ENCODE measurements at regions not wholly inside any gene's neighbourhood (a gene's known extent, or its start where the extent isn't known, plus 50 kb on each side); places are given as distances from the start of the nearest gene placed in this dataset.
"Not testable (repeated sequence)": the region's sequence is repeated elsewhere in the genome, so short reads cannot be mapped to it uniquely, and the experiment has no call there.

GRCh38 chr1:196366-196765, 255.1 kb downstream of the OR4F29 start:
- in situ Hi-C loops (cut with HindIII; ENCODE audit: low pct_unique_long_range_greater_than_20kb, low sequenced_read_pairs); DNase-seq (ENCODE audit: low read depth): not testable (repeated sequence)

GRCh38 chr1:191296-192049, 260.0 kb downstream of the OR4F29 start:
- in situ Hi-C loops (cut with HindIII; ENCODE audit: low pct_unique_long_range_greater_than_20kb, low sequenced_read_pairs); DNase-seq (ENCODE audit: low read depth): not testable (repeated sequence)

- in situ Hi-C loops (cut with HindIII; ENCODE audit: low pct_unique_long_range_greater_than_20kb, low sequenced_read_pairs): not testable (repeated sequence)
These were observed 260.8 kb downstream of the OR4F29 start for GRCh38 chr1:190678-191077.

GRCh38 chr1:189915-190314, 261.6 kb downstream of the OR4F29 start:
- in situ Hi-C loops (cut with HindIII; ENCODE audit: low pct_unique_long_range_greater_than_20kb, low sequenced_read_pairs); DNase-seq (ENCODE audit: low read depth): not testable (repeated sequence)

More at GRCh38 chr1:190678-191077, 260.8 kb downstream of the OR4F29 start:
- not testable (repeated sequence) for DNase-seq (ENCODE audit: low read depth)

- in situ Hi-C loops (cut with HindIII; ENCODE audit: low pct_unique_long_range_greater_than_20kb, low sequenced_read_pairs); DNase-seq (ENCODE audit: low read depth): not testable (repeated sequence)
These were observed 262.2 kb downstream of the OR4F29 start for GRCh38 chr1:189270-189669.

- in situ Hi-C loops (cut with HindIII; ENCODE audit: low pct_unique_long_range_greater_than_20kb, low sequenced_read_pairs); DNase-seq (ENCODE audit: low read depth): not testable (repeated sequence)
These were observed 264.2 kb downstream of the OR4F29 start for GRCh38 chr1:187298-187697.

- DNase-seq (ENCODE audit: low read depth); in situ Hi-C loops (cut with HindIII; ENCODE audit: low pct_unique_long_range_greater_than_20kb, low sequenced_read_pairs): not testable (repeated sequence)
These were observed 264.8 kb downstream of the OR4F29 start for GRCh38 chr1:186691-187131.

GRCh38 chr1:186223-186622, 265.3 kb downstream of the OR4F29 start:
- DNase-seq (ENCODE audit: low read depth); in situ Hi-C loops (cut with HindIII; ENCODE audit: low pct_unique_long_range_greater_than_20kb, low sequenced_read_pairs): not testable (repeated sequence)

- DNase-seq (ENCODE audit: low read depth); in situ Hi-C loops (cut with HindIII; ENCODE audit: low pct_unique_long_range_greater_than_20kb, low sequenced_read_pairs): not testable (repeated sequence)
These were observed 266.0 kb downstream of the OR4F29 start for GRCh38 chr1:185526-185925.

GRCh38 chr1:184336-184686, 267.2 kb downstream of the OR4F29 start:
- in situ Hi-C loops (cut with HindIII; ENCODE audit: low pct_unique_long_range_greater_than_20kb, low sequenced_read_pairs); DNase-seq (ENCODE audit: low read depth): not testable (repeated sequence)

- DNase-seq (ENCODE audit: low read depth); in situ Hi-C loops (cut with HindIII; ENCODE audit: low pct_unique_long_range_greater_than_20kb, low sequenced_read_pairs): not testable (repeated sequence)
These were observed 267.7 kb downstream of the OR4F29 start for GRCh38 chr1:183620-184335.

- in situ Hi-C loops (cut with HindIII; ENCODE audit: low pct_unique_long_range_greater_than_20kb, low sequenced_read_pairs); DNase-seq (ENCODE audit: low read depth): not testable (repeated sequence)
These were observed 268.4 kb downstream of the OR4F29 start for GRCh38 chr1:183081-183480.

- in situ Hi-C loops (cut with HindIII; ENCODE audit: low pct_unique_long_range_greater_than_20kb, low sequenced_read_pairs); DNase-seq (ENCODE audit: low read depth): not testable (repeated sequence)
These were observed 268.8 kb downstream of the OR4F29 start for GRCh38 chr1:182631-183030.

GRCh38 chr1:181247-182216, 269.9 kb downstream of the OR4F29 start:
- peak; percentile 49 for DNase-seq (ENCODE audit: low read depth)
- in situ Hi-C loops (cut with HindIII; ENCODE audit: low pct_unique_long_range_greater_than_20kb, low sequenced_read_pairs): not testable (repeated sequence)

GRCh38 chr1:180749-181205, 270.7 kb downstream of the OR4F29 start:
- DNase-seq (ENCODE audit: low read depth): not testable (repeated sequence)

GRCh38 chr1:138842-139241, 312.6 kb downstream of the OR4F29 start:
- DNase-seq (ENCODE audit: low read depth); in situ Hi-C loops (cut with HindIII; ENCODE audit: low pct_unique_long_range_greater_than_20kb, low sequenced_read_pairs): not testable (repeated sequence)

More at GRCh38 chr1:180749-181205, 270.7 kb downstream of the OR4F29 start:
- in situ Hi-C loops (cut with HindIII; ENCODE audit: low pct_unique_long_range_greater_than_20kb, low sequenced_read_pairs): not testable (repeated sequence)

- DNase-seq (ENCODE audit: low read depth); in situ Hi-C loops (cut with HindIII; ENCODE audit: low pct_unique_long_range_greater_than_20kb, low sequenced_read_pairs): not testable (repeated sequence)
These were observed 313.8 kb downstream of the OR4F29 start for GRCh38 chr1:137664-138063.

GRCh38 chr1:136344-136932, 315.0 kb downstream of the OR4F29 start:
- in situ Hi-C loops (cut with HindIII; ENCODE audit: low pct_unique_long_range_greater_than_20kb, low sequenced_read_pairs); DNase-seq (ENCODE audit: low read depth): not testable (repeated sequence)

Data from Caki2 (cell line).